Natural killer cell treated with Interleukin-12 subunit alpha and Interleukin-12 subunit beta and Interleukin-15 and Interleukin-18, amount 100 ng/mL, for 72 hours (primary cell): ENCODE measurements at regions not wholly inside any gene's neighbourhood (a gene's known extent, or its start where the extent isn't known, plus 50 kb on each side); places are given as distances from the start of the nearest gene placed in this dataset.
"Not testable (repeated sequence)": the region's sequence is repeated elsewhere in the genome, so short reads cannot be mapped to it uniquely, and the experiment has no call there.

Source experiments
- ATAC-seq, 2 donors: fragments of 150-1000 bp; cut with Tn5 transposase in 1 of 2; sonication (Bioruptor Pico), chemical (Tn5 transposase) in 1 of 2; 2 replicates each; pipeline ENCODE4 v1.10.0; 2021
- DNase-seq: peaks from one replicate; pipeline ENCODE4 v3.0.0; 2022; ENCODE audit warnings: low spot score
- H3K27ac Mint-ChIP-seq, 2 donors: 1 replicate in 1 of 2; 2 replicates in 1 of 2; pipeline ENCODE4 v1.8.0; 2022; ENCODE audit warnings: mixed read lengths in 2 of 2, mild to moderate bottlenecking in 1 of 2, moderate library complexity in 1 of 2
- H3K27me3 Mint-ChIP-seq, 2 donors: 1 replicate in 1 of 2; 2 replicates in 1 of 2; pipeline ENCODE4 v1.8.0; 2022; ENCODE audit warnings: mixed read lengths in 2 of 2
- H3K36me3 Mint-ChIP-seq: one replicate; pipeline ENCODE4 v1.8.0; 2022; ENCODE audit warnings: mixed read lengths
- H3K4me1 Mint-ChIP-seq, 2 donors: 1 replicate in 1 of 2; 2 replicates in 1 of 2; pipeline ENCODE4 v1.8.0; 2022; ENCODE audit warnings: low read depth in 2 of 2, mixed read lengths in 2 of 2, mild to moderate bottlenecking in 1 of 2
- H3K4me3 Mint-ChIP-seq: one replicate; pipeline ENCODE4 v1.8.0; 2022; ENCODE audit warnings: mixed read lengths
- H3K9me3 Mint-ChIP-seq: 2 replicates; pipeline ENCODE4 v1.8.0; 2022; ENCODE audit warnings: mixed read lengths

GRCh38 chrX:137916090-137916746 is 350.3 kb downstream of the ZIC3 start:
- no peak for ATAC-seq
- Mint-ChIP-seq H3K4me3 (no peak overlapping the region), H3K4me1 (no peaks in the 10 kb centered on the region), H3K27me3 (peaks cover 0 to 13% of the 10 kb centered on the region in 2 donors), H3K36me3 (no peaks in the 10 kb centered on the region), H3K9me3 (no peaks in the 10 kb centered on the region), H3K27ac (no peak overlapping the region)
- no peak for DNase-seq

DNA sequence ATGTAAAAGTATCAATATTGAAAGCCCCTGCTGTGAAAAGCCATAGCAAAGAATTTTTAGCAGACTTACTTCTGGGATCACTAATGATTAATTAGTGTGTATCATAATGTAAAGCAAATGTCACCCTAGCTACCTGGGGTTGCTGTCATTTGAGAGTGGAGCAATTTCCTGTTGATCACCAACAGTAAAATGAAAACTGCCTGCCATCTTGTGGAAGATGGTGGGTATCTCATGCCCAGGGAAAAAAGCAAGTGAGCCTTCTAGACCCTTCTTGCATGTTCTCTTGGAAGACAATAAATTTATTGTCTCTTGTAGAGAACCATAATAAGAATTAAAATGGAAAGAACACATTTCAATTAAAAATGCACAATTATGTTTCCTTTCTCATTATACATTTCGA is 360.2 kb downstream of the ZIC3 start:
- Mint-ChIP-seq H3K36me3 (no peaks in the 10 kb centered on the region), H3K4me1 (no peaks in the 10 kb centered on the region), H3K27ac (no peak overlapping the region), H3K9me3 (no peaks in the 10 kb centered on the region), H3K4me3 (no peak overlapping the region), H3K27me3 (peaks cover 0 to 10% of the 10 kb centered on the region in 2 donors)
- no peak for ATAC-seq
- DNase-seq, result no peak

DNA sequence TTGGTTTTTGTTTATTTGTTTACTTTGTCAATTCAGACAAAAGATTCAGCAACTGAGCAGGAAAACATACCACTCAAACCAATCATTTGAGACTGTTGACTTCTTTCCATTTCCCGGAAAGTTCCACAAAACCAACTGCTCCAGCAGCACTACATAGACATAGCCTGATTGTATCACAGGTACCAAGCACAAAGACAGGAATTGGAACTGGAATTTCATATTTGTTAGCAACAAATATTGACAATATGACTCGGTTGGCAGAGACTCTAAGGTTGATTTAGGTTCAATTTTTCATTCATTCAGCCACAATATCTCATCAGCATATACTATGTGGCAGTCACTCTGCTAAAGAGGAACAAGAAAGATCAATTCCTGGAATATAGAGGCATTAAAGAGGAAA is 364.0 kb downstream of the ZIC3 start:
- DNase-seq (no peak), ATAC-seq (no peak)
- Mint-ChIP-seq H3K27me3 (peaks cover 0 to 6% of the 10 kb centered on the region in 2 donors), H3K27ac (no peak overlapping the region), H3K4me3 (no peak overlapping the region), H3K36me3 (no peaks in the 10 kb centered on the region), H3K9me3 (peaks cover 6% of the 10 kb centered on the region), H3K4me1 (no peaks in the 10 kb centered on the region)

- H3K27ac Mint-ChIP-seq, result no peak overlapping the region
- no peak overlapping the region for H3K4me3 Mint-ChIP-seq
- H3K4me1 Mint-ChIP-seq, result no peaks in the 10 kb centered on the region
- peaks cover 6% of the 10 kb centered on the region for H3K9me3 Mint-ChIP-seq
- no peak for DNase-seq
- H3K27me3 Mint-ChIP-seq, result peaks cover 0 to 6% of the 10 kb centered on the region in 2 donors
- H3K36me3 Mint-ChIP-seq, result no peaks in the 10 kb centered on the region
- no peak for ATAC-seq
Observed at GRCh38 chrX:137930533-137930932, 364.6 kb downstream of the ZIC3 start.

DNA sequence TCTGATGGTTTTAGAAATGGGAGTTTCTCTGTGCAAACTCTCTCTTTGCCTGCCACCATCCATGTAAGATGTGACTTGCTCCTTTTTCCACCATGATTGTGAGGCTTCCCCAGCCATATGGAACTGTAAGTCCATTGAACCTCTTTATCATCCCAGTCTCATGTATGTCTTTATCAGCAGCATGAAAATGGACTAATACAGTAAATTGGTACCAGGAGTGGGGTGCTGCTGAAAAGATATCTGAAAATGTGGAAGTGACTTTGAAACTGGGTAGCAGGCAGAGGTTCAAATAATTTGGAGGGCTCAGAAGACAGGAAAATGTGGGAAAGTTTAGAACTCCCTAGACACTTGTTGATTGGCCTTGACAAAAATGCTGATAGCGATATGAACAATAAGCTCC is 368.3 kb downstream of the ZIC3 start:
- H3K36me3 Mint-ChIP-seq, H3K27me3 Mint-ChIP-seq, DNase-seq, H3K4me1 Mint-ChIP-seq, H3K4me3 Mint-ChIP-seq, ATAC-seq, H3K27ac Mint-ChIP-seq: not testable (repeated sequence)
- peaks cover 14% of the 10 kb centered on the region for H3K9me3 Mint-ChIP-seq

DNA sequence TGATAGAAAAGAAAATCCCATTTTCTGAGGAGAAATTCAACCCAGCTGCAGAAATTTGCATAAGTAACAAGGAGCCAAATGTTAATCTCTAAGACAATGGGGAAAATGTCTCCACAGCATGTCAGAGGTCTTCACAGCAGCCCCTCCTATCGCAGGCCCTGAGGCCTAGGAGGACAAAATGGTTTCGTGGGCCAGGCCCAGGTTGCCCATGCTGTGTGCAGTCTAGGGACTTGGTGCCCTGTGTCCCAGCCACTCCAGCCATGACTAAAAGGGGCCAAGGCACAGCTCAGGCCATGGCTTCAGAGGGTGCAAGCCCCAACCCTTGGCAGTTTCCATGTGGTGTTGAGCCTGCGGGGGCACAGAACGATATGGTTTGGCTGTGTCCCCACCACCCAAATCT is 369.0 kb downstream of the ZIC3 start:
- not testable (repeated sequence) for H3K4me3 Mint-ChIP-seq, ATAC-seq, H3K36me3 Mint-ChIP-seq, H3K27me3 Mint-ChIP-seq, H3K4me1 Mint-ChIP-seq, H3K27ac Mint-ChIP-seq, DNase-seq
- peaks cover 14% of the 10 kb centered on the region for H3K9me3 Mint-ChIP-seq

GRCh38 chrX:137945470-137945869 is 379.5 kb downstream of the ZIC3 start:
- Mint-ChIP-seq H3K4me3 (no peak overlapping the region), H3K27me3 (peaks cover 0 to 7% of the 10 kb centered on the region in 2 donors), H3K4me1 (no peaks in the 10 kb centered on the region), H3K27ac (no peak overlapping the region), H3K9me3 (no peaks in the 10 kb centered on the region), H3K36me3 (no peaks in the 10 kb centered on the region)
- DNase-seq (no peak), ATAC-seq (no peak)

GRCh38 chrX:137969191-137969590 is 403.3 kb downstream of the ZIC3 start:
- no peak for ATAC-seq
- no peak overlapping the region for H3K4me3 Mint-ChIP-seq
- H3K27ac Mint-ChIP-seq, result no peak overlapping the region
- H3K27me3 Mint-ChIP-seq, result peaks cover 0 to 6% of the 10 kb centered on the region in 2 donors
- DNase-seq, result no peak
- no peaks in the 10 kb centered on the region for H3K36me3 Mint-ChIP-seq
- H3K9me3 Mint-ChIP-seq, result no peaks in the 10 kb centered on the region
- H3K4me1 Mint-ChIP-seq, result no peaks in the 10 kb centered on the region

- H3K9me3 Mint-ChIP-seq, result no peaks in the 10 kb centered on the region
- H3K4me3 Mint-ChIP-seq, result no peak overlapping the region
- no peak overlapping the region for H3K27ac Mint-ChIP-seq
Observed at GRCh38 chrX:137982472-137983172, 416.7 kb downstream of the ZIC3 start.

DNA sequence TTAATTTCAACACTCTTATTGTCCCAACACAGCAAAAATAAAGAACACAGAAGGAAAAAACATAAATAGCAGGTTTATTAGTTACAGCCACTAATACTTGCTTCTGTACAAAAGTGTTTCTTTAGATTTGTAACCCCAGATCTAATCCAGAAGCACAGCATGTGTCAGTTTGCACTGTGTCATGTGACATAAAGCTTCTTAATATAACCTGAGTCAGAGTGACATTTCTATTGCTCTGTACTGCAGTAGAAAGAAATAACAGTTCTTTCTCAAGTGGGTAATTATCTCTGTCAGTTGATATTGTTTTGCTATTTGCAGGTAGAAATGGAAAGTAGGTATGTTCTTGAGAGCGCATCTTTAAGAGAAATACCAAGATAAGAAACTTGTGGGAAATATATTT is 422.5 kb downstream of the ZIC3 start:
- Mint-ChIP-seq H3K36me3 (no peaks in the 10 kb centered on the region), H3K9me3 (no peaks in the 10 kb centered on the region), H3K4me3 (no peak overlapping the region), H3K4me1 (no peaks in the 10 kb centered on the region), H3K27ac (no peak overlapping the region), H3K27me3 (peaks cover 0 to 5% of the 10 kb centered on the region in 2 donors)
- DNase-seq (no peak), ATAC-seq (no peak)

More at GRCh38 chrX:137982472-137983172, 416.7 kb downstream of the ZIC3 start:
- no peaks in the 10 kb centered on the region for H3K4me1 Mint-ChIP-seq
- DNase-seq (no peak), ATAC-seq (no peak)
- no peaks in the 10 kb centered on the region for H3K36me3 Mint-ChIP-seq
- H3K27me3 Mint-ChIP-seq, result peaks cover 0 to 3% of the 10 kb centered on the region in 2 donors

DNA sequence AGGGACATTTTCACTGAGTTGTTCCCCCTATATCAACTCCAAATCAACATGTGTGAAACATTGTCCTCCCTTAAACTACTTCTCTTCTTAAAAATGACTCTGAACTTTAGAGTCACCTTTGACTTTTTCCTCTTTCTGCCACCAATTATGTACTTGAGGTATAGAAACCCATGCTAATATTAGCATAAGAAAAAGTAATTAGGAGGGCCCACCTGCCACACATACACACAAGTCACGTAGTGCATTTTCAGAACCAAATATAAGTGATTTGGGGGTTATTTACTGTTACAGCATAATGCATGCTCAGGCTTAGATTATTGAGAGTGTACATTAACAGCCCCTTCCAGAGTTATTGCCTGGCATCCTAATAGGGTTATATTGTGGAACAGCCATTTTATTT is 432.7 kb downstream of the ZIC3 start:
- Mint-ChIP-seq H3K36me3 (no peaks in the 10 kb centered on the region), H3K4me3 (no peak overlapping the region), H3K4me1 (no peaks in the 10 kb centered on the region), H3K9me3 (no peaks in the 10 kb centered on the region), H3K27ac (no peak overlapping the region), H3K27me3 (peaks cover 0 to 14% of the 10 kb centered on the region in 2 donors)
- DNase-seq (no peak), ATAC-seq (no peak)

GRCh38 chrX:137999071-137999470 is 433.1 kb downstream of the ZIC3 start:
- Mint-ChIP-seq H3K9me3 (no peaks in the 10 kb centered on the region), H3K36me3 (no peaks in the 10 kb centered on the region), H3K4me3 (no peak overlapping the region), H3K27ac (no peak overlapping the region), H3K27me3 (peaks cover 0 to 13% of the 10 kb centered on the region in 2 donors), H3K4me1 (no peaks in the 10 kb centered on the region)
- no peak for DNase-seq
- ATAC-seq, result no peak

- H3K9me3 Mint-ChIP-seq, result no peaks in the 10 kb centered on the region
- no peak for ATAC-seq
- H3K27ac Mint-ChIP-seq, result no peak overlapping the region
- H3K4me3 Mint-ChIP-seq, result no peak overlapping the region
- H3K27me3 Mint-ChIP-seq, result peaks cover 0 to 13% of the 10 kb centered on the region in 2 donors
- no peaks in the 10 kb centered on the region for H3K36me3 Mint-ChIP-seq
- DNase-seq, result no peak
- no peaks in the 10 kb centered on the region for H3K4me1 Mint-ChIP-seq
Observed at GRCh38 chrX:137999552-137999951, 433.6 kb downstream of the ZIC3 start.

DNA sequence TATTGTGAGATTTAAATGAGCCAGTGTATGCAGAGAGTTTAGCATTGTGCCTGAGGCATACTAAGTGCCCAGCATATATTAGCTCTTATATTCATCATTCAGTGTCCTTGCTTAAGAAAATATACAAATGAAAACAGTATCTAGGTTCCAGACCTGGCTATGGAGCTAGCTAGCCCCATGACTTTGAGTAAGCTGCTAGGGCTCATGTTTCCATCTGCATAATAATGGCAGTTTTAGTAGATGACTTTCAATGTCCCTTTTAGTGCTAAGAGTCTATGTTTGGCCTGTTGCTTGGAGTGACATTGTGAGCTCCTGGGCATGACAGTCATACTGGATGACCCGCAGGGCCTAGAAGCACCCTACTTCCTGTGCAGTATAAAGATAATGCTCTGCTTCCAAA is 435.3 kb downstream of the ZIC3 start:
- H3K4me3 Mint-ChIP-seq, result no peak overlapping the region

More for the DNA sequence above, 435.3 kb downstream of the ZIC3 start:
- DNase-seq (no peak), ATAC-seq (no peak)
- no peaks in the 10 kb centered on the region for H3K36me3 Mint-ChIP-seq
- peaks cover 0 to 13% of the 10 kb centered on the region in 2 donors for H3K27me3 Mint-ChIP-seq
- no peaks in the 10 kb centered on the region for H3K4me1 Mint-ChIP-seq
- no peaks in the 10 kb centered on the region for H3K9me3 Mint-ChIP-seq
- H3K27ac Mint-ChIP-seq, result no peak overlapping the region
